Activated CD4-positive, alpha-beta T cell treated with anti-CD3 and anti-CD28 coated beads for 4 hours (primary cell): ENCODE measurements at regions not wholly inside any gene's neighbourhood (a gene's known extent, or its start where the extent isn't known, plus 50 kb on each side); places are given as distances from the start of the nearest gene placed in this dataset.
"Not testable (repeated sequence)": the region's sequence is repeated elsewhere in the genome, so short reads cannot be mapped to it uniquely, and the experiment has no call there.

Experiments used
- DNase-seq, 2 donors: peaks; one replicate each; pipeline ENCODE4 v3.0.0-alpha.2; 2020

- DNase-seq: no peak
Measured at GRCh38 chrX:16320765-16321355, 153.6 kb downstream of the MAGEB17 start.

GRCh38 chrX:16333453-16333852 is 166.2 kb downstream of the MAGEB17 start:
- no peak for DNase-seq

- no peak for DNase-seq
Measured at GRCh38 chrX:16335181-16335580, 167.9 kb downstream of the MAGEB17 start.

- DNase-seq: no peak
Measured at GRCh38 chrX:16347968-16348670, 180.8 kb downstream of the MAGEB17 start.

GRCh38 chrX:16357902-16358301 is 190.6 kb downstream of the MAGEB17 start:
- DNase-seq: no peak

GRCh38 chrX:16360056-16360455 is 192.8 kb downstream of the MAGEB17 start:
- DNase-seq: not testable (repeated sequence)

- DNase-seq: no peak
Measured at GRCh38 chrX:16368696-16369095, 201.4 kb downstream of the MAGEB17 start.

- no peak for DNase-seq
Measured at GRCh38 chrX:16376056-16376455, 208.8 kb downstream of the MAGEB17 start.

- no peak for DNase-seq
Measured at GRCh38 chrX:16386126-16386525, 218.8 kb downstream of the MAGEB17 start.

GRCh38 chrX:16392597-16392996 is 225.3 kb downstream of the MAGEB17 start:
- DNase-seq: no peak

GRCh38 chrX:16394290-16394689 is 227.0 kb downstream of the MAGEB17 start:
- no peak for DNase-seq

GRCh38 chrX:16403808-16404207 is 236.5 kb downstream of the MAGEB17 start:
- DNase-seq: no peak

GRCh38 chrX:16416588-16416987 is 233.4 kb upstream of the S100G start:
- no peak for DNase-seq

- DNase-seq: no peak
Measured at GRCh38 chrX:16418650-16419049, 231.3 kb upstream of the S100G start.

- no peak for DNase-seq
Measured at GRCh38 chrX:16427668-16428067, 222.3 kb upstream of the S100G start.

- DNase-seq: no peak
Measured at GRCh38 chrX:16429406-16429805, 220.6 kb upstream of the S100G start.

- DNase-seq: no peak
Measured at GRCh38 chrX:16431266-16431665, 218.7 kb upstream of the S100G start.

GRCh38 chrX:16433021-16433420 is 216.9 kb upstream of the S100G start:
- DNase-seq: peak in 1 of 2 donors; percentile 6

- no peak for DNase-seq
Measured at GRCh38 chrX:16435399-16435986, 214.5 kb upstream of the S100G start.

- DNase-seq: peak; percentile 40 to 70
Measured at GRCh38 chrX:16436348-16437188, 213.4 kb upstream of the S100G start.

GRCh38 chrX:16440446-16440845 is 209.5 kb upstream of the S100G start:
- no peak for DNase-seq

- DNase-seq: no peak
Measured at GRCh38 chrX:16444353-16444752, 205.6 kb upstream of the S100G start.

GRCh38 chrX:16445166-16445752 is 204.7 kb upstream of the S100G start:
- peak; percentile 26 to 45 for DNase-seq
